ENCODE measurements at regions not wholly inside any gene's neighbourhood (a gene's known extent, or its start where the extent isn't known, plus 50 kb on each side); places are given as distances from the start of the nearest gene placed in this dataset.

DNA sequence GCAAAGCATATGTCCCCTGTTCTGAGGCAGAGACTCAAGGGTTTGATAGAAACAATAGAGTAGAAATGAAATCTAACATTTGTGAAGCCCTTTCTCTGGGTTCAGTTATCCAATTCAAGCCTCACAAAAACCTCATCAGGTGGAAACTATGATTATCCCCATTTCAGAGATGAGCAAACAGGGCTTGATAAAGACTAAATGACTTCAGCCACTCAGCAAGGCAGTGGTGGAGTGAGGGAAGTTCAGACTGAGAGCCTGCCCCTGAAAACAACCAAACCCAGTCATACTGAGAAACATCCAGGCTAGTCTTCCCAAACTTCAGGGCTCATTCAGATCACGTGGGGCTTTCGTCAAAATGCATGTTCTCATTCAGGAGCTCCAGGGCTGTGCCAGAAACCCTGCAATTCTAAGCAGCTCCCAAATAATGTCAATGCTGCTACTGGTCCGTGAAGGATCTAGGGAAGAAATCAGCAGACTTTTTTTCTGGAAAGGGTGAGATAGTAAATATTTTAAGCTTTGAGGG, 109.6 kb upstream of the KIT start:
- H3K4me3 ChIP-seq (ENCODE audit: low read depth, low read length): no peak overlapping the region
- H3K27ac ChIP-seq (ENCODE audit: low read depth, low read length): no peak overlapping the region
- no peaks in the 10 kb centered on the region for H3K9me3 ChIP-seq (ENCODE audit: control insufficient read depth, insufficient read depth, low read length)
- no peaks in the 10 kb centered on the region for H3K36me3 ChIP-seq (ENCODE audit: control insufficient read depth, insufficient read depth, low read length)
- no peaks in the 10 kb centered on the region for H3K27me3 ChIP-seq (ENCODE audit: control insufficient read depth, insufficient read depth, low read length)
- WGBS (ENCODE audit: insufficient coverage): 71% methylated on average over 2 of the region's 3 CpGs
- peaks cover 4% of the 10 kb centered on the region for H3K4me1 ChIP-seq (ENCODE audit: control insufficient read depth, insufficient read depth, low read length)
- DNase-seq (ENCODE audit: low read depth in 4 of 6, low spot score in 6 of 6): no peak

DNA sequence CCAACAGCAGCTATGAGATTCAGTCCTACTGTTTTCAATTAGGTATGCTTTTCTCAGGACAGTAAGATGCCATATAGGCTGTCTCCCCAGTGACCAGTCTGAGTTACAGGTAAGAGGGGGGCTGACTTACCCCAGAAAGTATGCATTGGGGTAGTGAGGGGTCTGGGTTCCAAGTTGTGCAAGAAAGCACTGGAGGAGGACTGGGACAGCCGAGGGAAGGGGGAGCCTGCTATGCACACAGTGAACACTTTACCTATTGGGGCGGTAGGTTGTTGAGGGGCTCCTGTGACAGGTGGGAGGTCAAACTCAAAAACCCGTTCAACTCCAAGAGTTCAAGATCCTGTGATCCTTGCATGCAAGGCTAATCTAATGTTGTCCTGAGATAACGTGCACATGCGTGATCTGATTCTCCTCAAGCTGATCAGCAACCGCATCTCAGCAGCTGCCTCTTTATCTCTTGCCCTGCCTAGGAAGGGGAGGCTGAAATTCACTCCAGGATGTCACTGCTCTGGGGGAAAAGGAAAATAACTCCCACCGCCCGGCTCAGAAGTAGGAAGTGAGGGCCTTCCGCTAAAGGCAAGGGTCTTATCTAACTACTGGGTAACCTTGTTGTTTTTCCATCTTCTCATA, 108.8 kb upstream of the KIT start:
- DNase-seq (ENCODE audit: low read depth in 4 of 6, low spot score in 6 of 6): no peak
- 100% methylated on average over 4 of the region's 9 CpGs for WGBS (ENCODE audit: insufficient coverage)
- no peak overlapping the region for H3K27ac ChIP-seq (ENCODE audit: low read depth, low read length)
- no peaks in the 10 kb centered on the region for H3K27me3 ChIP-seq (ENCODE audit: control insufficient read depth, insufficient read depth, low read length)
- no peak overlapping the region for H3K4me3 ChIP-seq (ENCODE audit: low read depth, low read length)
- H3K4me1 ChIP-seq (ENCODE audit: control insufficient read depth, insufficient read depth, low read length): peaks cover 4% of the 10 kb centered on the region
- no peaks in the 10 kb centered on the region for H3K9me3 ChIP-seq (ENCODE audit: control insufficient read depth, insufficient read depth, low read length)
- H3K36me3 ChIP-seq (ENCODE audit: control insufficient read depth, insufficient read depth, low read length): no peaks in the 10 kb centered on the region

DNA sequence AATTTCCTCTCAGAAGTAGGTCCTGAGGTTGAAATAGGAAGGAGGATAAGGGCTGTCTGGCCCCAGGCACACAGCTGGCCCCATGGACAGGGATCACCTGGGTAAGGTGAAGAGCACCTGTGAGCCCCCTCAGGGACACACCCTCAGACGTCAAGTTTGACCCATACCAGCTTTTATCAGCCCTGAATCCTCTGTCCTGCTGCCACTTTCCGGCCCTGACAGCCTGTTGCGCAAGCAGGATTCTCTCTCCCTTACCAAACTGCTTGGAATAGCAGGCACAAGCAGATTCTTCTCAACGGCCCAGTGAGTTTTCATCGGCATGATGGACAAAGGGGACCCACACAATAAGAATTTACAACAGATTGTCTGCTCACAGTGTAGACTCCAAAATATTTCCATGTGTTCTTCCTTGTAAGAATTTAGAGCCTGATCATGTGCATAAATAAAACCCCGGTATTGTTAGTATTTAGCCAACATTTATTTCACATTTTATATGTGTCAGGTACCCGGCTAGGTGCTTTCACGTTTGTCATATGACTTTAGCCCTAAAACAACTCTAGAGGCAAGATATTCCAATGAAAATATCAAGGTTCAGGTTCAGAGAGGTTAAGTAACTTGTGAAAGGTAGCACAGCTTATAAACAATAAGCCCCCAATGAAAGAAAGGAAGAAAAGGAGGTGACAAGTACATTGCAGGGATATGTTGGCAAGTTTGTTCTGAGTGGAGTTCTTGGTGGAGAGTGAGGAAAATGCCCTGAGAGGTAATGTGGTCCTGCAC, 107.2 kb upstream of the KIT start:
- Histone ChIP-seq H3K36me3 (ENCODE audit: control insufficient read depth, insufficient read depth, low read length) (no peaks in the 10 kb centered on the region), H3K27ac (ENCODE audit: low read depth, low read length) (no peak overlapping the region), H3K4me1 (ENCODE audit: control insufficient read depth, insufficient read depth, low read length) (peaks cover 7% of the 10 kb centered on the region), H3K27me3 (ENCODE audit: control insufficient read depth, insufficient read depth, low read length) (no peaks in the 10 kb centered on the region), H3K4me3 (ENCODE audit: low read depth, low read length) (no peak overlapping the region), H3K9me3 (ENCODE audit: control insufficient read depth, insufficient read depth, low read length) (no peaks in the 10 kb centered on the region)
- WGBS (ENCODE audit: insufficient coverage): 43% methylated on average over 4 of the region's 8 CpGs
- DNase-seq (ENCODE audit: low read depth in 4 of 6, low spot score in 6 of 6): no peak

DNA sequence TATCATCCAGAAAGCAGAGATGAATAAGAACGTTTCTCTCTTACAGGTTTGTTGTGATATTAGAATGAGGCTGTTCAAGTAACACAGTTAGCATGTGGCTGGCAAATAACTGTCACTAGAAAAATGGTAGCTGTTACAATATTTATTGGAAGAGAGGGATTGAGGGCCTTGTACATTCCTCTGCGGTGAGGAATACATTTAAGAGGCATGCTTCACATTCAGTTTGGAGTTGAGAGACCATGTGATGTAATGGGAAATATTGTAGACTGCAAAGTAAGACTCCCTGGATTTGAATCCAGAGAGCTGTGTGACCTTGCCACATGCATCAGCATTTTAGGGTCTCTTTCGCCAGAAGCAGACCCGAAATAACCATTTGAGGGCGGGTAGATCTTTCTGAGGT, 104.8 kb upstream of the KIT start:
- Histone ChIP-seq H3K4me3 (ENCODE audit: low read depth, low read length) (no peak overlapping the region), H3K27me3 (ENCODE audit: control insufficient read depth, insufficient read depth, low read length) (no peaks in the 10 kb centered on the region), H3K9me3 (ENCODE audit: control insufficient read depth, insufficient read depth, low read length) (no peaks in the 10 kb centered on the region), H3K36me3 (ENCODE audit: control insufficient read depth, insufficient read depth, low read length) (no peaks in the 10 kb centered on the region), H3K4me1 (ENCODE audit: control insufficient read depth, insufficient read depth, low read length) (peaks cover 4% of the 10 kb centered on the region), H3K27ac (ENCODE audit: low read depth, low read length) (no peak overlapping the region)
- DNase-seq (ENCODE audit: low read depth in 4 of 6, low spot score in 6 of 6): no peak
- 95% methylated on average over 4 of the region's 5 CpGs for WGBS (ENCODE audit: insufficient coverage)

DNA sequence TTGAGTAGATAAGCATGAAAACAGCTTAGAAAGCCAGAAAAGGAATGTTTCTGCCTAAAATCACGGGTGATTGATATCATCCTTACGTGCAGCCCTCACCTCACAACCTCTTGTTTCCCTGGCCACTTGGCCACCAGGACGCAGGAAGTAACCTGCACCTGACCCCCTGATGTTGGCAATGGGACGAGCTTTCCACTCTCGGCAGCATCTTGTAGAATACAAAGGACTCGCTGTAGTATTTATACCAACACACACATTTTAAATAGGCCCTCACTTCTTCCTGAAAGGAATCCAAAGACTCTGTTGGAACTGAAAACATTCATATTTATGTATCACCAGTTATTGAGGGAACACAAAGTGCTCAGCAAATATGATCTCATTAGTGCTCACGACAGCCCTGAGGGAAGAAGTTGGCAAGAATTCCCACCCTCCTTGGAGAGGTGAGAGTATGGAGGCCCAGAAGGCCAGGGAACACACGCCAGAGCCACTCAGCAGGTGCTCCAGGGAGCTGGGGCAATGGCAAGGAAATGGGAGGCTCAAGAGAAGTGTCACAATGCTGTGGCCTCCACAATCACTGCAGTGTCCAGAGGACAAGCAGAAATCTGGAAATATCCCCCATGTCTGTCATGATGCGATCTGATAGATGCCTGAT, 103.3 kb upstream of the KIT start:
- DNase-seq (ENCODE audit: low read depth in 4 of 6, low spot score in 6 of 6): peak in 1 of 6 donors; percentile 19
- Histone ChIP-seq H3K36me3 (ENCODE audit: control insufficient read depth, insufficient read depth, low read length) (no peaks in the 10 kb centered on the region), H3K4me3 (ENCODE audit: low read depth, low read length) (no peak overlapping the region), H3K9me3 (ENCODE audit: control insufficient read depth, insufficient read depth, low read length) (no peaks in the 10 kb centered on the region), H3K27ac (ENCODE audit: low read depth, low read length) (no peak overlapping the region), H3K4me1 (ENCODE audit: control insufficient read depth, insufficient read depth, low read length) (peaks cover 4% of the 10 kb centered on the region), H3K27me3 (ENCODE audit: control insufficient read depth, insufficient read depth, low read length) (no peaks in the 10 kb centered on the region)
- 57% methylated on average over 7 of the region's 9 CpGs for WGBS (ENCODE audit: insufficient coverage)

DNA sequence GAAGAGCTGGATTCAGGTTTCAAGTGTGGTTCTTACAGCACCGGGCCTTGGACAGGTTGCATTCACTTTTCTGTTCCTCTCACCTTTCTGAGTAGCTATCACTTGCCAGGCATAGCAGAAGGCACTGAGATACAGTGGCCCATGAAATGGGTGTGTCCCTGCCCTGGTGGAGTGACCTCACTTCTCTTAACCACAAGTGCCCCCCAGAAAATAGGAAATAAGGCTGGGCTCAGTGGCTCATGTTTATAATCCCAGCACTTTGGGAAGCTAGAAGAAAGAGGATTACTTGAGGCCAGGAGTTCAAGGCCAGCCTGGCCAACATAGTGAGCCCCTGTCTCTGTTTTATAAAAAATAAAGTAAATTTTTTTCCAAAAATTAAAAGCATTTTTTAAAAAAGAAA, 101.7 kb upstream of the KIT start:
- Histone ChIP-seq H3K36me3 (ENCODE audit: control insufficient read depth, insufficient read depth, low read length) (no peaks in the 10 kb centered on the region), H3K4me3 (ENCODE audit: low read depth, low read length) (no peak overlapping the region), H3K27ac (ENCODE audit: low read depth, low read length) (no peak overlapping the region), H3K27me3 (ENCODE audit: control insufficient read depth, insufficient read depth, low read length) (no peaks in the 10 kb centered on the region), H3K9me3 (ENCODE audit: control insufficient read depth, insufficient read depth, low read length) (no peaks in the 10 kb centered on the region), H3K4me1 (ENCODE audit: control insufficient read depth, insufficient read depth, low read length) (peaks cover 4% of the 10 kb centered on the region)
- DNase-seq (ENCODE audit: low read depth in 4 of 6, low spot score in 6 of 6): no peak
- no CpG with 5 or more reads among the region's 1 CpG for WGBS (ENCODE audit: insufficient coverage)

DNA sequence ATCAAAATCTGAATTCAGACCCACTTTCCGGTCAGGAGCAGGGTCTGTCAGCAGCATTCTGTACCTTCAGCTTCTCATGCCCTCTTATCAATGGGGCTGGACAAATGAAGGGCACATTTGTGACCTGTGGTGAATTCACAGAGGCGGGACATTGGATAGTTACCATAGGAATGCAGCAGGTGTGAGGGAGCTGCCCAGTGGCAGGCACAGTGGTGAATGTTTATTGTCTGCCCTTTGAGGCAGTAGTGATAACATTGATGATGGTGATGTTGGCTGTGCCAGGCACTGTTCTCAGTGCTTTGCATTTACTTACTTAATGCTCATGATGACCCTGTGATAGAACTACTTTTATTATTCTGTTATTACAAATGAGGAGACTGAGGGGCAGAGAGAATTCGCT, 101.2 kb upstream of the KIT start:
- Histone ChIP-seq H3K4me3 (ENCODE audit: low read depth, low read length) (no peak overlapping the region), H3K27me3 (ENCODE audit: control insufficient read depth, insufficient read depth, low read length) (no peaks in the 10 kb centered on the region)
- 95% methylated on average over 3 of the region's 3 CpGs for WGBS (ENCODE audit: insufficient coverage)

DNA sequence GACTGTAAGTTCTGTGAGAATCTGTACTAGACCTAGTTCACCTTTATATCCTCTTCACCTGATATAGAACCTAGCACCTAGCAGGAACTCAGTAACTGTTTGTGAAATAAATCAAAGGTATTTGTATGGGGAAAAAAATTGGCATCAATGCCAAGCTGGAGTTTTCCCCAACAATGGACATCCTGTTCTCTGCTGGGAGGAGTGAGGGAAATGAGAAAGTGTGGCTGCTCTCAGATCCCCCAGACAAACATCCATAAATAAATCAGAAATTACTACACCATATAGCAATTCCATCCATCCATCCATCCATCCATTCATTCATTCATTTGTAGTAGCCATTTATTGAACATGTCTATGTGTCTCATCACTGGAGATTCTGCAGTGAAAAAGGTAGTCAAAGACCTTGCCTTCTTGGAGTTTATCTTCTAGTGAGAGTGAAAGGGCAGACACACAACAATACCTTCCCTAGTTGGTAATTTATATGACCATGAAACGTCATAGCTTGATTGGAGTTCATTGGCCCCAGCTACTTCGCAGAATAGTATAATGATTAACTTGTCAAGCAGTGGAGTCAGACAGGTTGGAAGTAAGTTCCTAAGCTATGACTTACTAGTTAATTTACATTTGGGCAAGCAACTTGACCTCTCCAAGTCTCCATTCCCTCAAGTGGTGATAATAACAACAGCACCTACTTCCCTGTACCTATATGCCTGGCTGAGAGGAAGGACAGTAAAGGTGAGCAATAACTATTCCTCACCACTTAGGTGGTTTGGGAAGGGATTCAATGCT, 98.7 kb upstream of the KIT start:
- Histone ChIP-seq H3K4me3 (ENCODE audit: low read depth, low read length) (no peak overlapping the region), H3K4me1 (ENCODE audit: control insufficient read depth, insufficient read depth, low read length) (peaks cover 4% of the 10 kb centered on the region), H3K27ac (ENCODE audit: low read depth, low read length) (no peak overlapping the region), H3K36me3 (ENCODE audit: control insufficient read depth, insufficient read depth, low read length) (no peaks in the 10 kb centered on the region), H3K9me3 (ENCODE audit: control insufficient read depth, insufficient read depth, low read length) (no peaks in the 10 kb centered on the region), H3K27me3 (ENCODE audit: control insufficient read depth, insufficient read depth, low read length) (no peaks in the 10 kb centered on the region)
- DNase-seq (ENCODE audit: low read depth in 4 of 6, low spot score in 6 of 6): no peak
- WGBS (ENCODE audit: insufficient coverage): no CpG with 5 or more reads among the region's 2 CpGs

More for the DNA sequence above, 101.2 kb upstream of the KIT start:
- peaks cover 4% of the 10 kb centered on the region for H3K4me1 ChIP-seq (ENCODE audit: control insufficient read depth, insufficient read depth, low read length)
- DNase-seq (ENCODE audit: low read depth in 4 of 6, low spot score in 6 of 6): no peak
- no peak overlapping the region for H3K27ac ChIP-seq (ENCODE audit: low read depth, low read length)
- no peaks in the 10 kb centered on the region for H3K36me3 ChIP-seq (ENCODE audit: control insufficient read depth, insufficient read depth, low read length)
- no peaks in the 10 kb centered on the region for H3K9me3 ChIP-seq (ENCODE audit: control insufficient read depth, insufficient read depth, low read length)

DNA sequence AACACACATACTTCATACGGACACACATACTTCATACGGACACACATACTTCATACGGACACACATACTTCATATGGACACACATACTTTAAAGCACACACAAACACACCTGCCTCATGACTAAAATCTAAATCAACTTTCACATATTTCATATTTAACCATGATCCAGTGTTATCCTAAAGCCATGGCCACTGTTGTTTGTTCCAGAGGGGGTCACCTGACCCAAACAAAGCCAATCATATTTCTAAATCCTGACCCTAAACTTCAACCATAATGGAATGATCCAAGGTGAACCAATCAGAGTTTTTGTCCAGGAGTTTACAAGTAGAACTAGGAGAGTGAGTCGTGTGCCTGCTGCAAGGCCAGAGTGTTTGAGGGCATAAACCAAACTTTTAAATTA, 97.2 kb upstream of the KIT start:
- Histone ChIP-seq H3K27me3 (ENCODE audit: control insufficient read depth, insufficient read depth, low read length) (no peaks in the 10 kb centered on the region), H3K4me1 (ENCODE audit: control insufficient read depth, insufficient read depth, low read length) (no peaks in the 10 kb centered on the region), H3K4me3 (ENCODE audit: low read depth, low read length) (no peak overlapping the region), H3K36me3 (ENCODE audit: control insufficient read depth, insufficient read depth, low read length) (no peaks in the 10 kb centered on the region), H3K9me3 (ENCODE audit: control insufficient read depth, insufficient read depth, low read length) (no peaks in the 10 kb centered on the region), H3K27ac (ENCODE audit: low read depth, low read length) (no peak overlapping the region)
- DNase-seq (ENCODE audit: low read depth in 4 of 6, low spot score in 6 of 6): no peak
- 86% methylated on average over 4 of the region's 4 CpGs for WGBS (ENCODE audit: insufficient coverage)

All from spinal cord (tissue), 9 donors.